ENCODE measurements at regions not wholly inside any gene's neighbourhood (a gene's known extent, or its start where the extent isn't known, plus 50 kb on each side); places are given as distances from the start of the nearest gene placed in this dataset.

GRCh38 chr13:95382916-95383315, 81.7 kb upstream of the ABCC4 start:
- H3K27me3 Mint-ChIP-seq (ENCODE audit: low read depth, unreplicated experiment) = no peaks in the 10 kb centered on the region
- no peak overlapping the region for H3K27ac Mint-ChIP-seq (ENCODE audit: unreplicated experiment)
- Histone ChIP-seq H3K9me3 (ENCODE audit: insufficient read depth, low read depth, low read length) (no peaks in the 10 kb centered on the region), H3K4me1 (ENCODE audit: insufficient read depth, low read length) (no peaks in the 10 kb centered on the region), H2AFZ (ENCODE audit: low read depth, low read length) (no peak overlapping the region), H3K27ac (ENCODE audit: low read depth, low read length) (no peak overlapping the region), H4K20me1 (ENCODE audit: insufficient read depth, low read length) (no peaks in the 10 kb centered on the region), H3K27me3 (ENCODE audit: insufficient read depth, low read length) (peaks cover 4% of the 10 kb centered on the region), H3K9ac (ENCODE audit: low read length) (no peak overlapping the region), H3K4me2 (ENCODE audit: low read length) (no peak overlapping the region), H3K4me3 (ENCODE audit: insufficient read depth, low read depth, low read length) (no peak overlapping the region), H3K79me2 (ENCODE audit: insufficient read depth, low read length) (no peaks in the 10 kb centered on the region), H3K36me3 (ENCODE audit: insufficient read depth, low read length) (no peaks in the 10 kb centered on the region)
- peaks cover 2% of the 10 kb centered on the region for H3K9me3 Mint-ChIP-seq (ENCODE audit: unreplicated experiment)
- H3K36me3 Mint-ChIP-seq (ENCODE audit: low read depth, unreplicated experiment) = no peaks in the 10 kb centered on the region
- H3K4me1 Mint-ChIP-seq (ENCODE audit: low read depth, unreplicated experiment) = peaks cover 2% of the 10 kb centered on the region
- H3K4me3 Mint-ChIP-seq (ENCODE audit: unreplicated experiment) = no peak overlapping the region
- TF ChIP-seq EZH2 (IDR thresholded peaks at IDR 0.05; ENCODE audit: insufficient read depth, low read length) = no peak
- no peak for TF ChIP-seq CTCF (IDR thresholded peaks at IDR 0.05; ENCODE audit: insufficient read depth, low read depth, low read length)
- DNase-seq (ENCODE audit: low read depth) (no peak), FAIRE-seq (no peak)

DNA sequence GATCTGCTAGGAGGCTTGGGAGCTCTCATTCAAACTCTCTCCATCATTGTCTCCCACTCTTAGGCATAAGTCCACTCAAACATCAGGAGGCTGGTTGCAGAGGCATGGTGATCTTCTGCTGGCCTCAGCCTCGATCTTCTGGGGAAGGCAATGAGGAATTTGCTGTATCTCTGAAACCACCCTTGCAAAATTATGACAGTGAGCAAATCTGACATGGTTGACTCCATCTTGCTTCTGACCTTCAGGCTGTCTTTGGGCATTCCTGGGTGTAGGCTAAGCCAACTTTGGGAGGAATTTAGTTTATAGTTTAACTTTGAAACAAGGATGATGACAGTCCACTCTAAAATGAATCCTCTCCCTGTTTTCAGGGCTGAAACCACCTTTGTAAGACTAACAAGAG, 84.1 kb upstream of the ABCC4 start:
- DNase-seq (ENCODE audit: low read depth) (no peak), FAIRE-seq (no peak)
- H3K79me2 ChIP-seq (ENCODE audit: insufficient read depth, low read length) = no peaks in the 10 kb centered on the region
- H3K27me3 ChIP-seq (ENCODE audit: insufficient read depth, low read length) = peaks cover 3% of the 10 kb centered on the region
- H3K9me3 Mint-ChIP-seq (ENCODE audit: unreplicated experiment) = peaks cover 2% of the 10 kb centered on the region
- no peak overlapping the region for H3K4me3 Mint-ChIP-seq (ENCODE audit: unreplicated experiment)
- TF ChIP-seq EZH2 (IDR thresholded peaks at IDR 0.05; ENCODE audit: insufficient read depth, low read length) (no peak), CTCF (IDR thresholded peaks at IDR 0.05; ENCODE audit: insufficient read depth, low read depth, low read length) (no peak)
- no peak overlapping the region for H3K4me3 ChIP-seq (ENCODE audit: insufficient read depth, low read depth, low read length)
- no peak overlapping the region for H2AFZ ChIP-seq (ENCODE audit: low read depth, low read length)
- H3K4me1 ChIP-seq (ENCODE audit: insufficient read depth, low read length) = no peaks in the 10 kb centered on the region
- H3K4me2 ChIP-seq (ENCODE audit: low read length) = no peak overlapping the region
- H3K4me1 Mint-ChIP-seq (ENCODE audit: low read depth, unreplicated experiment) = peaks cover 2% of the 10 kb centered on the region
- no peak overlapping the region for H3K9ac ChIP-seq (ENCODE audit: low read length)
- H3K27ac Mint-ChIP-seq (ENCODE audit: unreplicated experiment) = no peak overlapping the region
- peaks cover 4% of the 10 kb centered on the region for H3K27me3 Mint-ChIP-seq (ENCODE audit: low read depth, unreplicated experiment)
- no peaks in the 10 kb centered on the region for H3K36me3 ChIP-seq (ENCODE audit: insufficient read depth, low read length)
- H4K20me1 ChIP-seq (ENCODE audit: insufficient read depth, low read length) = no peaks in the 10 kb centered on the region
- H3K27ac ChIP-seq (ENCODE audit: low read depth, low read length) = no peak overlapping the region
- no peaks in the 10 kb centered on the region for H3K9me3 ChIP-seq (ENCODE audit: insufficient read depth, low read depth, low read length)
- peaks cover 1% of the 10 kb centered on the region for H3K36me3 Mint-ChIP-seq (ENCODE audit: low read depth, unreplicated experiment)

- TF ChIP-seq EZH2 (IDR thresholded peaks at IDR 0.05; ENCODE audit: insufficient read depth, low read length) (no peak), CTCF (IDR thresholded peaks at IDR 0.05; ENCODE audit: insufficient read depth, low read depth, low read length) (no peak)
- no peak overlapping the region for H3K4me2 ChIP-seq (ENCODE audit: low read length)
- Mint-ChIP-seq H3K4me1 (ENCODE audit: low read depth, unreplicated experiment) (no peaks in the 10 kb centered on the region), H3K27me3 (ENCODE audit: low read depth, unreplicated experiment) (peaks cover 7% of the 10 kb centered on the region), H3K4me3 (ENCODE audit: unreplicated experiment) (no peak overlapping the region), H3K27ac (ENCODE audit: unreplicated experiment) (no peak overlapping the region), H3K36me3 (ENCODE audit: low read depth, unreplicated experiment) (peaks cover 1% of the 10 kb centered on the region), H3K9me3 (ENCODE audit: unreplicated experiment) (peaks cover 4% of the 10 kb centered on the region)
- no peaks in the 10 kb centered on the region for H3K36me3 ChIP-seq (ENCODE audit: insufficient read depth, low read length)
- DNase-seq (ENCODE audit: low read depth) (no peak), FAIRE-seq (no peak)
- no peaks in the 10 kb centered on the region for H3K79me2 ChIP-seq (ENCODE audit: insufficient read depth, low read length)
- peaks cover 3% of the 10 kb centered on the region for H3K27me3 ChIP-seq (ENCODE audit: insufficient read depth, low read length)
- no peak overlapping the region for H3K27ac ChIP-seq (ENCODE audit: low read depth, low read length)
- H3K9ac ChIP-seq (ENCODE audit: low read length) = no peak overlapping the region
- H2AFZ ChIP-seq (ENCODE audit: low read depth, low read length) = no peak overlapping the region
- H3K9me3 ChIP-seq (ENCODE audit: insufficient read depth, low read depth, low read length) = no peaks in the 10 kb centered on the region
- no peak overlapping the region for H3K4me3 ChIP-seq (ENCODE audit: insufficient read depth, low read depth, low read length)
- H3K4me1 ChIP-seq (ENCODE audit: insufficient read depth, low read length) = no peaks in the 10 kb centered on the region
- H4K20me1 ChIP-seq (ENCODE audit: insufficient read depth, low read length) = no peaks in the 10 kb centered on the region
Observed at GRCh38 chr13:95385798-95386197, 84.5 kb upstream of the ABCC4 start.
